ENCODE measurements at regions not wholly inside any gene's neighbourhood (a gene's known extent, or its start where the extent isn't known, plus 50 kb on each side); places are given as distances from the start of the nearest gene placed in this dataset.

DNA sequence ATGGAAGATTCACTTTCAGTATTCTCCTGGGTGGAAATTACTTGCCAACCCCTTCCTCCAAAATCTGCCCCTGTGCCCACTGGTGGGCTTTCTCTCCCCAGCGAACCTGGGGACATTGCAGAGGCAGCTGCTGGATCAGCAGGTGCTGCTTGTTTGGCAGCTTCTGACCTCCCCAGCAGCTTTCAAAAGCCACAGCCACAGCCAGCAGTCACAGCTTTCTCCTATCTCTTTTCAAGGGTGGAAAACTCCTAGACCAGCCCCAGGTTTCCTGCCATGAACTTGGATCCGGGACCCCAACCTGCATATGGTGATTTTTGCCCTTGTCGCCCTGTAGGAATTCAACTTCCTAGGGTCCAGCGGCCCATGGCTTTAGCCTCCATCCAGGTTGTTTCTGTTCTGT lies 330.8 kb downstream of the ADAMTS20 start:
- no peaks in the 10 kb centered on the region for H3K4me1 ChIP-seq (ENCODE audit: control insufficient read depth, insufficient read depth, low read length)
- H3K27ac ChIP-seq (ENCODE audit: extremely low read depth, low read depth, low read length): no peak overlapping the region
- CTCF ChIA-PET: interaction anchor here (1.8 kb wide), 1 partner anchor 13 kb away, joined by 6 read pairs; no protein-coding TSS in a partner anchor
- no peak overlapping the region for H3K4me3 ChIP-seq (ENCODE audit: low read depth, low read length)
- H3K36me3 ChIP-seq (ENCODE audit: control insufficient read depth in 2 of 2, insufficient read depth in 1 of 2, low read length in 2 of 2): no peaks in the 10 kb centered on the region
- TF ChIP-seq ZNF221 (tag by site-specific recombination; IDR thresholded peaks at IDR 0.05; ENCODE audit: borderline replicate concordance) (no peak), EGR2 (tag by site-specific recombination; IDR thresholded peaks at IDR 0.05; ENCODE audit: low read depth) (no peak), BCL6B (tag by site-specific recombination; IDR thresholded peaks at IDR 0.05) (no peak)
- POLR2A ChIA-PET: no interaction called here
- no peaks in the 10 kb centered on the region for H3K9me3 ChIP-seq (ENCODE audit: control insufficient read depth, insufficient read depth, low read depth, low read length)

DNA sequence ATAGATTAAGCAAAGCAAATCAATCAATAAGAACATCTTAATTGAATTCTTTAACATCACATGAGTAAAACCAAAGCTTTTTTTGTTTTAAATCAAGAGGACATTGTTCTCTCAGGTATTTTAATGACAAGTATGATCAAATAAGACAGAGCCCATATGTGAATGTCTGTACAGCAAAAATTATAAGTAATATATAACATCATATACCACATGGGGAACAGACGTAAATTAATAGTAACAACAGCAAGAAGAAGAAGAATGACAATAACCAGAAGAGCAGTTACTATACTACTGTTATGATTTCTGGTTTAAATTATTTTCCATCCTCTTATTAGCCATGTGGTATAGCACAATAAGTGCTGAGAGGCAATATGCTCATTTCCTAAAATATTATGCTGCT lies 335.5 kb downstream of the ADAMTS20 start:
- no peak overlapping the region for H3K4me3 ChIP-seq (ENCODE audit: low read depth, low read length)
- H3K27ac ChIP-seq (ENCODE audit: extremely low read depth, low read depth, low read length): no peak overlapping the region
- H3K4me1 ChIP-seq (ENCODE audit: control insufficient read depth, insufficient read depth, low read length): no peaks in the 10 kb centered on the region
- CTCF ChIA-PET: interaction anchor here (0.7 to 1.4 kb wide), 2 partner anchors 71 to 628 kb away, joined by 3 read pairs; no protein-coding TSS in a partner anchor
- no peaks in the 10 kb centered on the region for H3K9me3 ChIP-seq (ENCODE audit: control insufficient read depth, insufficient read depth, low read depth, low read length)
- POLR2A ChIA-PET: no interaction called here
- TF ChIP-seq ZNF704 (tag by site-specific recombination; IDR thresholded peaks at IDR 0.05) (no peak), ZNF792 (tag by site-specific recombination; IDR thresholded peaks at IDR 0.05) (no peak)
- H3K36me3 ChIP-seq (ENCODE audit: control insufficient read depth in 2 of 2, insufficient read depth in 1 of 2, low read length in 2 of 2): no peaks in the 10 kb centered on the region

- Histone ChIP-seq H3K9me3 (ENCODE audit: control insufficient read depth, insufficient read depth, low read depth, low read length) (no peaks in the 10 kb centered on the region), H3K36me3 (ENCODE audit: control insufficient read depth in 2 of 2, insufficient read depth in 1 of 2, low read length in 2 of 2) (no peaks in the 10 kb centered on the region), H3K4me1 (ENCODE audit: control insufficient read depth, insufficient read depth, low read length) (no peaks in the 10 kb centered on the region), H3K4me3 (ENCODE audit: low read depth, low read length) (no peak overlapping the region), H3K27ac (ENCODE audit: extremely low read depth, low read depth, low read length) (no peak overlapping the region)
- ChIA-PET POLR2A (no interaction called here), CTCF (interaction anchor here (0.6 kb wide), 1 partner anchor 545 kb away, joined by 3 read pairs; no protein-coding TSS in a partner anchor)
- TF ChIP-seq ZNF2 (tag by site-specific recombination; IDR thresholded peaks at IDR 0.05) (no peak), ZNF394 (tag by site-specific recombination; IDR thresholded peaks at IDR 0.05; ENCODE audit: borderline replicate concordance) (no peak), ZNF664 (tag by site-specific recombination; IDR thresholded peaks at IDR 0.05) (no peak)
- TF ChIP-seq, protein P1, sequence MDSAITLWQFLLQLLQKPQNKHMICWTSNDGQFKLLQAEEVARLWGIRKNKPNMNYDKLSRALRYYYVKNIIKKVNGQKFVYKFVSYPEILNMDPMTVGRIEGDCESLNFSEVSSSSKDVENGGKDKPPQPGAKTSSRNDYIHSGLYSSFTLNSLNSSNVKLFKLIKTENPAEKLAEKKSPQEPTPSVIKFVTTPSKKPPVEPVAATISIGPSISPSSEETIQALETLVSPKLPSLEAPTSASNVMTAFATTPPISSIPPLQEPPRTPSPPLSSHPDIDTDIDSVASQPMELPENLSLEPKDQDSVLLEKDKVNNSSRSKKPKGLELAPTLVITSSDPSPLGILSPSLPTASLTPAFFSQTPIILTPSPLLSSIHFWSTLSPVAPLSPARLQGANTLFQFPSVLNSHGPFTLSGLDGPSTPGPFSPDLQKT (IDR thresholded peaks at IDR 0.05; ENCODE audit: borderline replicate concordance, low read depth, low read length): no peak
Measured at GRCh38 chr12:43214166-43214565, 337.8 kb downstream of the ADAMTS20 start.

DNA sequence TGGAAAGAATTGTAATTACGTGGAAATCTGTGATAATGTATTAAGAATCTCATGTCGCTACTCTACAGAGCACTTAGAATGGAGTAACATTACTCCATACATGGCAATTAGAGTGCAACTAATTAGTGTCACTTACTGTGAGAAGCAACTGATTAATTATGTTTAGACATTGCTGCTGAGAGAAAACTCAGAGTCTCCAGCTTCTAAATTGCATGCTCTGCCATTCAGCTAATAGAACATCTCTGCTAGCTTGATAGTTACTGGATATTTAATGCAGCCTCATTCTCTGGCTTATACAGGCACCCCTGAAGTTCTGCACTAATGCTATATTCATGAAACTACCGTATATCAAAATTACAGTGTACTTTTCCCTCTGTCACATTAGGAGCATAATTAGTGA lies 338.4 kb downstream of the ADAMTS20 start:
- H3K4me3 ChIP-seq (ENCODE audit: low read depth, low read length): no peak overlapping the region
- POLR2A ChIA-PET: no interaction called here
- no peaks in the 10 kb centered on the region for H3K4me1 ChIP-seq (ENCODE audit: control insufficient read depth, insufficient read depth, low read length)
- H3K27ac ChIP-seq (ENCODE audit: extremely low read depth, low read depth, low read length): no peak overlapping the region
- H3K36me3 ChIP-seq (ENCODE audit: control insufficient read depth in 2 of 2, insufficient read depth in 1 of 2, low read length in 2 of 2): no peaks in the 10 kb centered on the region
- no peaks in the 10 kb centered on the region for H3K9me3 ChIP-seq (ENCODE audit: control insufficient read depth, insufficient read depth, low read depth, low read length)
- CTCF ChIA-PET: interaction anchor here (0.6 kb wide), 1 partner anchor 546 kb away, joined by 3 read pairs; no protein-coding TSS in a partner anchor
- TF ChIP-seq MYNN (tag by site-specific recombination; IDR thresholded peaks at IDR 0.05; ENCODE audit: borderline replicate concordance) (no peak), ZNF202 (tag by site-specific recombination; IDR thresholded peaks at IDR 0.05; ENCODE audit: borderline replicate concordance) (no peak), ZBTB17 (tag by site-specific recombination; IDR thresholded peaks at IDR 0.05) (no peak), HOXD13 (CRISPR knock-in tag; IDR thresholded peaks at IDR 0.05; ENCODE audit: borderline replicate concordance) (no peak), ZNF2 (tag by site-specific recombination; IDR thresholded peaks at IDR 0.05) (no peak), ZNF211 (tag by site-specific recombination; IDR thresholded peaks at IDR 0.05; ENCODE audit: low read depth) (no peak), ZSCAN30 (tag by site-specific recombination; IDR thresholded peaks at IDR 0.05) (no peak), KLF1 (tag by site-specific recombination; IDR thresholded peaks at IDR 0.05) (no peak)
- TF ChIP-seq, protein P2, sequence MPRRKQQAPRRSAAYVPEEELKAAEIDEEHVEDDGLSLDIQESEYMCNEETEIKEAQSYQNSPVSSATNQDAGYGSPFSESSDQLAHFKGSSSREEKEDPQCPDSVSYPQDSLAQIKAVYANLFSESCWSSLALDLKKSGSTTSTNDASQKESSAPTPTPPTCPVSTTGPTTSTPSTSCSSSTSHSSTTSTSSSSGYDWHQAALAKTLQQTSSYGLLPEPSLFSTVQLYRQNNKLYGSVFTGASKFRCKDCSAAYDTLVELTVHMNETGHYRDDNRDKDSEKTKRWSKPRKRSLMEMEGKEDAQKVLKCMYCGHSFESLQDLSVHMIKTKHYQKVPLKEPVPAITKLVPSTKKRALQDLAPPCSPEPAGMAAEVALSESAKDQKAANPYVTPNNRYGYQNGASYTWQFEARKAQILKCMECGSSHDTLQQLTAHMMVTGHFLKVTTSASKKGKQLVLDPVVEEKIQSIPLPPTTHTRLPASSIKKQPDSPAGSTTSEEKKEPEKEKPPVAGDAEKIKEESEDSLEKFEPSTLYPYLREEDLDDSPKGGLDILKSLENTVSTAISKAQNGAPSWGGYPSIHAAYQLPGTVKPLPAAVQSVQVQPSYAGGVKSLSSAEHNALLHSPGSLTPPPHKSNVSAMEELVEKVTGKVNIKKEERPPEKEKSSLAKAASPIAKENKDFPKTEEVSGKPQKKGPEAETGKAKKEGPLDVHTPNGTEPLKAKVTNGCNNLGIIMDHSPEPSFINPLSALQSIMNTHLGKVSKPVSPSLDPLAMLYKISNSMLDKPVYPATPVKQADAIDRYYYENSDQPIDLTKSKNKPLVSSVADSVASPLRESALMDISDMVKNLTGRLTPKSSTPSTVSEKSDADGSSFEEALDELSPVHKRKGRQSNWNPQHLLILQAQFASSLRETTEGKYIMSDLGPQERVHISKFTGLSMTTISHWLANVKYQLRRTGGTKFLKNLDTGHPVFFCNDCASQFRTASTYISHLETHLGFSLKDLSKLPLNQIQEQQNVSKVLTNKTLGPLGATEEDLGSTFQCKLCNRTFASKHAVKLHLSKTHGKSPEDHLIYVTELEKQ (tag by site-specific recombination; IDR thresholded peaks at IDR 0.05; ENCODE audit: borderline replicate concordance): no peak
- TF ChIP-seq, protein P3, sequence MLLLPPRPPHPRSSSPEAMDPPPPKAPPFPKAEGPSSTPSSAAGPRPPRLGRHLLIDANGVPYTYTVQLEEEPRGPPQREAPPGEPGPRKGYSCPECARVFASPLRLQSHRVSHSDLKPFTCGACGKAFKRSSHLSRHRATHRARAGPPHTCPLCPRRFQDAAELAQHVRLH (tag by site-specific recombination; IDR thresholded peaks at IDR 0.05): no peak
- TF ChIP-seq, protein P4, sequence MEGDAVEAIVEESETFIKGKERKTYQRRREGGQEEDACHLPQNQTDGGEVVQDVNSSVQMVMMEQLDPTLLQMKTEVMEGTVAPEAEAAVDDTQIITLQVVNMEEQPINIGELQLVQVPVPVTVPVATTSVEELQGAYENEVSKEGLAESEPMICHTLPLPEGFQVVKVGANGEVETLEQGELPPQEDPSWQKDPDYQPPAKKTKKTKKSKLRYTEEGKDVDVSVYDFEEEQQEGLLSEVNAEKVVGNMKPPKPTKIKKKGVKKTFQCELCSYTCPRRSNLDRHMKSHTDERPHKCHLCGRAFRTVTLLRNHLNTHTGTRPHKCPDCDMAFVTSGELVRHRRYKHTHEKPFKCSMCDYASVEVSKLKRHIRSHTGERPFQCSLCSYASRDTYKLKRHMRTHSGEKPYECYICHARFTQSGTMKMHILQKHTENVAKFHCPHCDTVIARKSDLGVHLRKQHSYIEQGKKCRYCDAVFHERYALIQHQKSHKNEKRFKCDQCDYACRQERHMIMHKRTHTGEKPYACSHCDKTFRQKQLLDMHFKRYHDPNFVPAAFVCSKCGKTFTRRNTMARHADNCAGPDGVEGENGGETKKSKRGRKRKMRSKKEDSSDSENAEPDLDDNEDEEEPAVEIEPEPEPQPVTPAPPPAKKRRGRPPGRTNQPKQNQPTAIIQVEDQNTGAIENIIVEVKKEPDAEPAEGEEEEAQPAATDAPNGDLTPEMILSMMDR (tag by site-specific recombination; IDR thresholded peaks at IDR 0.05): no peak
